ENCODE measurements at regions not wholly inside any gene's neighbourhood (a gene's known extent, or its start where the extent isn't known, plus 50 kb on each side); places are given as distances from the start of the nearest gene placed in this dataset.

DNA sequence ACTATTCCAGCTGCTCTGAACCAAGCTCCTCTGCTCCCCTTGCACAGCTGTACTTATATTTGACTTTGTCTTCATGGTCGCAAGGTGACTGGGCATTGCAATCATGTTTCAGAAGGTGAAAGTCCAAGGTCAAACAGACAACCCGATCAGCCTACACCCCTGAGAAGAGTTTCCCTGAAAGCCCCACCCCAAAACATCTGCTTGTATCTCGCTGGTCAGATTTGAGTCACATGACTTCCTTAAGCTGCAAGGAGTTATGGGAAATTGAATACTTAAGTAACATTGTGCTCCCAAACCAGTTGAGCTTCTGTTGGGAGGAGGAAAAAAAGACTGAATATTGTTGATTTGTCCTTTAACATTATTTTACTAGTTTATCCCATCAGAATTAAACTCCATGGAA, 83.4 kb upstream of the FZD10 start:
- TF ChIP-seq CTCF (IDR thresholded peaks at IDR 0.05; ENCODE audit: low read depth, low read length) (no peak), POLR2A (IDR thresholded peaks at IDR 0.05; ENCODE audit: extremely low read depth, insufficient read length) (no peak)
